HepG2 (cell line): ENCODE measurements at regions not wholly inside any gene's neighbourhood (a gene's known extent, or its start where the extent isn't known, plus 50 kb on each side); places are given as distances from the start of the nearest gene placed in this dataset.

Source experiments
- EP300 ChIP-seq, 3 experiments: sonication (generic) in 1 of 3; formaldehyde crosslinking in 1 of 3; IDR thresholded peaks; 2 replicates each; pipeline versions ENCODE4 v1.5.1 to v1.6.1; 2011 to 2020; ENCODE audit warnings: low read depth in 2 of 3, low read length in 2 of 3, borderline replicate concordance in 1 of 3, improper control_type of control experiment in 1 of 3, mild to moderate bottlenecking in 1 of 3, missing genetic modification reagents in 1 of 3, moderate library complexity in 1 of 3
- EZH2 ChIP-seq: conservative IDR thresholded peaks from 2 replicates; pipeline ENCODE4 v1.6.1; 2012; ENCODE audit warnings: mild to moderate bottlenecking, low read depth, low read length, moderate library complexity
- FOSL1 ChIP-seq: sonication (generic); formaldehyde crosslinking; IDR thresholded peaks from 2 replicates; pipeline ENCODE4 v1.9.0; 2021; ENCODE audit warnings: missing genetic modification reagents, borderline replicate concordance
- KAT8 ChIP-seq: IDR thresholded peaks from 2 replicates; pipeline ENCODE4 v1.6.1; 2016; ENCODE audit warnings: missing genetic modification reagents, missing compliant biosample characterization
- MXI1 ChIP-seq: IDR thresholded peaks from 3 replicates; pipeline ENCODE4 v1.6.1; 2012; ENCODE audit warnings: low read depth, low read length, inconsistent platforms, borderline replicate concordance
- SRSF4 ChIP-seq: fragments of 200-400 bp; formaldehyde crosslinking; IDR thresholded peaks from one replicate; pipeline ENCODE4 v1.6.1; 2018; ENCODE audit warnings: mild to moderate bottlenecking, low read depth, low read length, moderate library complexity; ENCODE audit not compliant: poor library complexity, severe bottlenecking
- YY1 ChIP-seq: IDR thresholded peaks from 2 replicates; pipeline ENCODE4 v1.6.1; 2011; ENCODE audit warnings: low read length, low read depth, moderate library complexity, mild to moderate bottlenecking; ENCODE audit not compliant: insufficient read depth, insufficient replicate concordance
- ZNF782 ChIP-seq: sonication (generic); formaldehyde crosslinking; IDR thresholded peaks from 2 replicates; pipeline ENCODE4 v1.4.0; 2020; ENCODE audit warnings: missing genetic modification reagents, mild to moderate bottlenecking, borderline replicate concordance
- TF ChIP-seq, protein P1 (sequence below): sonication (generic); formaldehyde crosslinking; IDR thresholded peaks from 2 replicates; pipeline ENCODE4 v1.5.0; 2020; ENCODE audit warnings: mild to moderate bottlenecking, missing genetic modification reagents, moderate library complexity
- TF ChIP-seq, protein P2 (sequence below): sonication (generic); formaldehyde crosslinking; conservative IDR thresholded peaks from 2 replicates; pipeline ENCODE4 v1.4.0; 2020; ENCODE audit warnings: missing genetic modification reagents

DNA sequence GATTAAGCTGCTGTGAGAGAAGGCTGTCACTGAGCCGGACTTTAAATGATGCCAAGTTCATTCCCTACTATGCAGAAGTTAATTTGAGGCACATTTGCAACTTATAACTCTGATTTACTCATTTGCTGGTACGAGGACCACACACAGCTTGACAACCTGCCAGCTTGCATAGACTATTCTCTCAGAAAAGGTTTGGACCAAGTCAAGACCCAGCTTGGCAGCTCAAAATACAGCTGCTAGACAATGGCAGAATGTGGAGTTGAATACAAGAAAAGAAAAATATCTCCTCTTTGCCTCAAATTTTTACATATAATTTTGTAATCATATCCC lies 338.9 kb downstream of the DHX15 start:
- TF ChIP-seq MXI1 (no peak), ZNF782 (CRISPR knock-in tag) (no peak), YY1 (no peak), SRSF4 (no peak), EP300 (IDR thresholded peaks at IDR 0.05; ENCODE audit: low read depth in 2 of 2, low read length in 2 of 2) (no peak), EP300 (CRISPR knock-in tag; IDR thresholded peaks at IDR 0.05; ENCODE audit: borderline replicate concordance) (no peak), KAT8 (no peak), FOSL1 (CRISPR knock-in tag) (no peak), EZH2 (no peak)
- TF ChIP-seq, protein P1, sequence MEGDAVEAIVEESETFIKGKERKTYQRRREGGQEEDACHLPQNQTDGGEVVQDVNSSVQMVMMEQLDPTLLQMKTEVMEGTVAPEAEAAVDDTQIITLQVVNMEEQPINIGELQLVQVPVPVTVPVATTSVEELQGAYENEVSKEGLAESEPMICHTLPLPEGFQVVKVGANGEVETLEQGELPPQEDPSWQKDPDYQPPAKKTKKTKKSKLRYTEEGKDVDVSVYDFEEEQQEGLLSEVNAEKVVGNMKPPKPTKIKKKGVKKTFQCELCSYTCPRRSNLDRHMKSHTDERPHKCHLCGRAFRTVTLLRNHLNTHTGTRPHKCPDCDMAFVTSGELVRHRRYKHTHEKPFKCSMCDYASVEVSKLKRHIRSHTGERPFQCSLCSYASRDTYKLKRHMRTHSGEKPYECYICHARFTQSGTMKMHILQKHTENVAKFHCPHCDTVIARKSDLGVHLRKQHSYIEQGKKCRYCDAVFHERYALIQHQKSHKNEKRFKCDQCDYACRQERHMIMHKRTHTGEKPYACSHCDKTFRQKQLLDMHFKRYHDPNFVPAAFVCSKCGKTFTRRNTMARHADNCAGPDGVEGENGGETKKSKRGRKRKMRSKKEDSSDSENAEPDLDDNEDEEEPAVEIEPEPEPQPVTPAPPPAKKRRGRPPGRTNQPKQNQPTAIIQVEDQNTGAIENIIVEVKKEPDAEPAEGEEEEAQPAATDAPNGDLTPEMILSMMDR (CRISPR knock-in tag), result no peak
- TF ChIP-seq, protein P2, sequence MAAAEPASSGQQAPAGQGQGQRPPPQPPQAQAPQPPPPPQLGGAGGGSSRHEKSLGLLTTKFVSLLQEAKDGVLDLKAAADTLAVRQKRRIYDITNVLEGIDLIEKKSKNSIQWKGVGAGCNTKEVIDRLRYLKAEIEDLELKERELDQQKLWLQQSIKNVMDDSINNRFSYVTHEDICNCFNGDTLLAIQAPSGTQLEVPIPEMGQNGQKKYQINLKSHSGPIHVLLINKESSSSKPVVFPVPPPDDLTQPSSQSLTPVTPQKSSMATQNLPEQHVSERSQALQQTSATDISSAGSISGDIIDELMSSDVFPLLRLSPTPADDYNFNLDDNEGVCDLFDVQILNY (CRISPR knock-in tag), result no peak
